ENCODE measurements at regions not wholly inside any gene's neighbourhood (a gene's known extent, or its start where the extent isn't known, plus 50 kb on each side); places are given as distances from the start of the nearest gene placed in this dataset.
A peak's percentile ranks its signal among the peaks of the same experiment; 100 is the strongest.

DNA sequence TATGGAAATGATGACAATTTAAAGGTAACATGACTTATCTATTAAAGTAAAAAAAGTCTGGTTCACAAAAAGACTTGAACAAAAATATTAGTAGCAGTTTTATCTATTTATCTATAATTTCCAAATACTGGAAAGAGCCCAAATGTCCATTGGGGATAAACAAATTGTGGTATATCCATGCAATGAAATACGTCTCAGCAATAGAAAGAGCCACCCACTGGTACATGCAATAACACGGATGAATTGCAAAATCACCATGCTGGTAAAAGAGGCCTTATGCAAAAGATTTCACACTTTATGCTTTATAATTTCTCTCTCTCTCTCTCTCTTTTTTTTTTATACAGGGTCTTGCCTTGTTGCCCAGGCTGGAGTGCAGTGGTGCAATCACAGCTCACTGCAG, 91.4 kb upstream of the ASAP2 start:
- H3F3A ChIP-seq (ENCODE audit: low read length, unreplicated experiment) = no peaks in the 10 kb centered on the region
- no peak overlapping the region for H2AFZ ChIP-seq (ENCODE audit: low read length)
- no peak for ATAC-seq
- BruUV-seq (replicated peaks) = no TSS peak
- H3K9ac ChIP-seq (ENCODE audit: low read length) = no peak overlapping the region
- H3K9me3 ChIP-seq (ENCODE audit: low read length) = no peaks in the 10 kb centered on the region
- H4K20me1 ChIP-seq (ENCODE audit: low read length) = no peaks in the 10 kb centered on the region
- H3K27me3 ChIP-seq (ENCODE audit: low read length) = no peaks in the 10 kb centered on the region
- H3K4me1 ChIP-seq (ENCODE audit: insufficient read depth, low read length) = peaks cover 39% of the 10 kb centered on the region
- POLR2A ChIA-PET (ENCODE audit: unreplicated experiment) = no interaction called here
- intact Hi-C loops (cut with micrococcal nuclease) = no loop called here
- TF ChIP-seq, protein P1, sequence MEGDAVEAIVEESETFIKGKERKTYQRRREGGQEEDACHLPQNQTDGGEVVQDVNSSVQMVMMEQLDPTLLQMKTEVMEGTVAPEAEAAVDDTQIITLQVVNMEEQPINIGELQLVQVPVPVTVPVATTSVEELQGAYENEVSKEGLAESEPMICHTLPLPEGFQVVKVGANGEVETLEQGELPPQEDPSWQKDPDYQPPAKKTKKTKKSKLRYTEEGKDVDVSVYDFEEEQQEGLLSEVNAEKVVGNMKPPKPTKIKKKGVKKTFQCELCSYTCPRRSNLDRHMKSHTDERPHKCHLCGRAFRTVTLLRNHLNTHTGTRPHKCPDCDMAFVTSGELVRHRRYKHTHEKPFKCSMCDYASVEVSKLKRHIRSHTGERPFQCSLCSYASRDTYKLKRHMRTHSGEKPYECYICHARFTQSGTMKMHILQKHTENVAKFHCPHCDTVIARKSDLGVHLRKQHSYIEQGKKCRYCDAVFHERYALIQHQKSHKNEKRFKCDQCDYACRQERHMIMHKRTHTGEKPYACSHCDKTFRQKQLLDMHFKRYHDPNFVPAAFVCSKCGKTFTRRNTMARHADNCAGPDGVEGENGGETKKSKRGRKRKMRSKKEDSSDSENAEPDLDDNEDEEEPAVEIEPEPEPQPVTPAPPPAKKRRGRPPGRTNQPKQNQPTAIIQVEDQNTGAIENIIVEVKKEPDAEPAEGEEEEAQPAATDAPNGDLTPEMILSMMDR (conservative IDR thresholded peaks at IDR 0.05; ENCODE audit: low read depth, low read length) = no peak
- no peak for TF ChIP-seq EZH2 (IDR thresholded peaks at IDR 0.05; ENCODE audit: low read length, unreplicated experiment)
- TF ChIP-seq EZH2phosphoT487 (IDR thresholded peaks at IDR 0.05; ENCODE audit: borderline replicate concordance, low read length) = no peak
- no peaks in the 10 kb centered on the region for H3K79me2 ChIP-seq (ENCODE audit: low read length)
- no peaks in the 10 kb centered on the region for H3K9me2 ChIP-seq (replicated peaks; ENCODE audit: low read length)
- no peaks in the 10 kb centered on the region for H3K36me3 ChIP-seq (ENCODE audit: low read depth, low read length)
- H3K4me3 ChIP-seq (ENCODE audit: low read length) = no peak overlapping the region
- H3K27ac ChIP-seq (ENCODE audit: low read length) = no peak overlapping the region
- no peak overlapping the region for H3K4me2 ChIP-seq (ENCODE audit: low read length)
- CTCF ChIA-PET = no interaction called here
- no peak for DNase-seq

DNA sequence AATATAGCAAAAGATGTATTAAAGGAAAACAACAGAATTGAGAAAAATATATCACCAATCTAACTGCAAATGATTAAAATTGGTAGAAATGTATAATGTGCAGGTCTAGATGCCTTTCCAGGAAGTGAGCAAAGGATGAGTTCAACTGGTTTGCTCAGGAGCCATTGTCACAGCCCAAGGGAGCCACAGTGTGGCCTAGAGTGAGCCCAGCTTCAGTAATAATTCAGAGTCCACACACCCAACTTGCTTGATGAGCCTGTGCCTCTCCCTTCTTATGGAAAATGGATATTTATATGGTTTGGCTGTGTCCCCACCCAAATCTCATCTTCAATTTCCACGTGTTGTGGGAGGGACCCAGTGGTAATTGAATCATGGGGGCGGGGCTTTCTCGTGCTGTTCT, 92.2 kb upstream of the ASAP2 start:
- ChIA-PET CTCF (no interaction called here), POLR2A (ENCODE audit: unreplicated experiment) (interaction anchor here (0.5 to 0.6 kb wide), 2 partner anchors 25 to 1078 kb away, joined by 3 to 4 read pairs; no protein-coding TSS in a partner anchor)
- Histone ChIP-seq H3K4me2 (ENCODE audit: low read length) (no peak overlapping the region), H3K4me1 (ENCODE audit: insufficient read depth, low read length) (peaks cover 40% of the 10 kb centered on the region), H2AFZ (ENCODE audit: low read length) (no peak overlapping the region), H3K9me2 (replicated peaks; ENCODE audit: low read length) (no peaks in the 10 kb centered on the region), H3K27ac (ENCODE audit: low read length) (peak overlapping the region; percentile 94; the same call in 1 of the 2 replicates), H3F3A (ENCODE audit: low read length, unreplicated experiment) (no peaks in the 10 kb centered on the region), H3K9me3 (ENCODE audit: low read length) (no peaks in the 10 kb centered on the region), H3K27me3 (ENCODE audit: low read length) (no peaks in the 10 kb centered on the region), H4K20me1 (ENCODE audit: low read length) (no peaks in the 10 kb centered on the region), H3K9ac (ENCODE audit: low read length) (0 out of 2 replicates have a peak overlapping the region, but pooled peaks have one; percentile 3), H3K4me3 (ENCODE audit: low read length) (no peak overlapping the region), H3K36me3 (ENCODE audit: low read depth, low read length) (no peaks in the 10 kb centered on the region), H3K79me2 (ENCODE audit: low read length) (no peaks in the 10 kb centered on the region)
- intact Hi-C loops (cut with micrococcal nuclease) = loop anchor here (1.0 kb wide), 1 partner anchor 241 kb away; no protein-coding TSS in a partner anchor
- DNase-seq (peak; percentile 59), ATAC-seq (no peak)
- TF ChIP-seq EZH2phosphoT487 (IDR thresholded peaks at IDR 0.05; ENCODE audit: borderline replicate concordance, low read length) = no peak
- TF ChIP-seq, protein P1 (conservative IDR thresholded peaks at IDR 0.05; ENCODE audit: low read depth, low read length) = peak; percentile 36; the same call in 1 of the 2 replicates
- BruUV-seq (replicated peaks) = no TSS peak

DNA sequence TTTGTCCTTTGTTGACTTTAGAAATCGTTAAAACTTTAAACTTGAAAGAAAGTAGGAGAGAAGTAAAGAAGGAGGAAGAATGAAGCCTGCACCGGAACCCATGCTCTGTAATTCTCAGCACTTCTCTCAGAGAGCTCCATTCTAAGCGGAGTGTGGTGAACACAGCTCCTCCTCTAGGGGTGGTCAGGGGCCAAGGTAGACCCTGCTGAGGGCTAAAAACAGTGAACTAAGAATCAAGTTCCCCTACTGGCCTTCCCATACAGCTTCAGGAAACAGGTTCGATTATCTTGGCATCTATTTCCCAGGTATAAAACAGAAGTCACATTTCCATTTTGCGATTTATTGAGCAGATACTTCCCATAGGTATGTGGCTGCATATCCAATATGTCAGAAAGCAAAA, 92.7 kb upstream of the ASAP2 start:
- no TSS peak for BruUV-seq (replicated peaks)
- CTCF ChIA-PET = interaction anchor here (0.6 kb wide), 1 partner anchor 103 kb away, joined by 3 read pairs; no protein-coding TSS in a partner anchor
- no peaks in the 10 kb centered on the region for H3K36me3 ChIP-seq (ENCODE audit: low read depth, low read length)
- no peaks in the 10 kb centered on the region for H3K9me3 ChIP-seq (ENCODE audit: low read length)
- no peak; the same call in 1 of the 2 replicates for ATAC-seq
- H2AFZ ChIP-seq (ENCODE audit: low read length) = no peak overlapping the region
- DNase-seq = no peak
- peaks cover 40% of the 10 kb centered on the region for H3K4me1 ChIP-seq (ENCODE audit: insufficient read depth, low read length)
- peak overlapping the region; percentile 94 for H3K27ac ChIP-seq (ENCODE audit: low read length)
- H3K4me3 ChIP-seq (ENCODE audit: low read length) = no peak overlapping the region
- POLR2A ChIA-PET (ENCODE audit: unreplicated experiment) = interaction anchor here (0.5 to 0.6 kb wide), 2 partner anchors 26 to 1079 kb away, joined by 3 to 4 read pairs; no protein-coding TSS in a partner anchor
- no peak for TF ChIP-seq EZH2phosphoT487 (IDR thresholded peaks at IDR 0.05; ENCODE audit: borderline replicate concordance, low read length)
- TF ChIP-seq, protein P1 (conservative IDR thresholded peaks at IDR 0.05; ENCODE audit: low read depth, low read length) = no peak
- peak overlapping the region; percentile 3; the same call in 1 of the 2 replicates for H3K9ac ChIP-seq (ENCODE audit: low read length)
- intact Hi-C loops (cut with micrococcal nuclease) = loop anchor here (1.0 to 2.0 kb wide), 3 partner anchors 23 to 241 kb away; no protein-coding TSS in a partner anchor
- no peaks in the 10 kb centered on the region for H4K20me1 ChIP-seq (ENCODE audit: low read length)
- H3K27me3 ChIP-seq (ENCODE audit: low read length) = no peaks in the 10 kb centered on the region
- H3K4me2 ChIP-seq (ENCODE audit: low read length) = peak overlapping the region; percentile 15; the same call in 1 of the 2 replicates
- H3K79me2 ChIP-seq (ENCODE audit: low read length) = no peaks in the 10 kb centered on the region
- H3K9me2 ChIP-seq (replicated peaks; ENCODE audit: low read length) = no peaks in the 10 kb centered on the region
- no peaks in the 10 kb centered on the region for H3F3A ChIP-seq (ENCODE audit: low read length, unreplicated experiment)

Measured in PC-3 (cell line).